Hepatocyte (in vitro differentiated cells): ENCODE measurements at regions not wholly inside any gene's neighbourhood (a gene's known extent, or its start where the extent isn't known, plus 50 kb on each side); places are given as distances from the start of the nearest gene placed in this dataset.

Experiments used
- DNase-seq: peaks from one replicate; pipeline ENCODE4 v3.0.0-alpha.2; 2016; ENCODE audit warnings: low spot score
- H2AFZ ChIP-seq: fragments of 200-600 bp; sonication (generic); 2 replicates; pipeline ENCODE4 v1.6.0; 2016; ENCODE audit warnings: antibody characterized with exemption, mild to moderate bottlenecking
- H3K27ac ChIP-seq: fragments of 200-600 bp; sonication (generic); 2 replicates; pipeline ENCODE4 v1.5.1; 2016; ENCODE audit warnings: mild to moderate bottlenecking
- H3K27me3 ChIP-seq: fragments of 200-600 bp; sonication (generic); 2 replicates; pipeline ENCODE4 v1.6.1; 2016
- H3K36me3 ChIP-seq: fragments of 200-600 bp; sonication (generic); replicated peaks from 2 replicates; pipeline ENCODE4 v1.5.1; 2016; ENCODE audit warnings: low read depth; ENCODE audit not compliant: insufficient read depth
- H3K4me1 ChIP-seq: fragments of 200-600 bp; sonication (generic); 2 replicates; pipeline ENCODE4 v1.5.1; 2016; ENCODE audit warnings: mild to moderate bottlenecking, moderate library complexity; ENCODE audit not compliant: insufficient read depth
- H3K4me2 ChIP-seq: fragments of 200-600 bp; sonication (generic); 2 replicates; pipeline ENCODE4 v1.6.0; 2016
- H3K4me3 ChIP-seq: fragments of 200-600 bp; sonication (generic); 2 replicates; pipeline ENCODE4 v1.5.1; 2016; ENCODE audit warnings: mild to moderate bottlenecking
- H3K79me2 ChIP-seq: fragments of 200-600 bp; sonication (generic); 2 replicates; pipeline ENCODE4 v1.6.0; 2017; ENCODE audit warnings: mild to moderate bottlenecking
- H3K9me2 ChIP-seq: fragments of 200-600 bp; sonication (generic); replicated peaks from 2 replicates; pipeline ENCODE4 v1.6.0; 2017; ENCODE audit warnings: mild to moderate bottlenecking; ENCODE audit not compliant: insufficient read depth
- H3K9me3 ChIP-seq: fragments of 200-600 bp; sonication (generic); 2 replicates; pipeline ENCODE4 v1.5.1; 2016; ENCODE audit warnings: low read depth, mild to moderate bottlenecking
- H4K20me1 ChIP-seq: fragments of 200-600 bp; sonication (generic); 2 replicates; pipeline ENCODE4 v1.6.0; 2016; ENCODE audit warnings: mild to moderate bottlenecking; ENCODE audit not compliant: insufficient read depth, poor library complexity, severe bottlenecking
- CTCF ChIP-seq: fragments of 200-600 bp; sonication (generic); IDR thresholded peaks from 2 replicates; pipeline ENCODE4 v1.5.1; 2016; ENCODE audit warnings: antibody characterized with exemption, mild to moderate bottlenecking; ENCODE audit not compliant: poor library complexity
- EZH2 ChIP-seq: fragments of 200-600 bp; sonication (generic); IDR thresholded peaks from 2 replicates; pipeline ENCODE4 v1.6.1; 2016; ENCODE audit warnings: antibody characterized with exemption, mild to moderate bottlenecking, borderline replicate concordance
- EZH2phosphoT487 ChIP-seq: fragments of 200-600 bp; sonication (generic); IDR thresholded peaks from one replicate; pipeline ENCODE4 v1.6.1; 2018; ENCODE audit warnings: antibody characterized with exemption, mild to moderate bottlenecking, low read depth, moderate library complexity; ENCODE audit not compliant: unreplicated experiment, severe bottlenecking
- WGBS: methylation state at CpG from one replicate; pipeline ENCODE4 v1.1.6; 2016; ENCODE audit warnings: low lambda C conversion rate; ENCODE audit errors: missing lambda C conversion rate; 5-methylcytosine and 5-hydroxymethylcytosine counted together

GRCh38 chr2:173808718-173809117, 156.5 kb downstream of the SP3 start:
- Histone ChIP-seq H3K27me3 (no peaks in the 10 kb centered on the region), H2AFZ (no peak overlapping the region), H4K20me1 (no peaks in the 10 kb centered on the region), H3K4me2 (no peak overlapping the region), H3K4me3 (no peak overlapping the region), H3K36me3 (no peaks in the 10 kb centered on the region), H3K4me1 (no peaks in the 10 kb centered on the region), H3K79me2 (no peaks in the 10 kb centered on the region), H3K9me3 (no peaks in the 10 kb centered on the region), H3K9me2 (no peaks in the 10 kb centered on the region), H3K27ac (no peak overlapping the region)
- no peak for DNase-seq
- TF ChIP-seq CTCF (no peak), EZH2 (no peak), EZH2phosphoT487 (no peak)
- WGBS = 100% methylated on average over 2 of the region's 2 CpGs

GRCh38 chr2:173812321-173812720, 152.9 kb downstream of the SP3 start:
- no peaks in the 10 kb centered on the region for H3K9me3 ChIP-seq
- TF ChIP-seq EZH2phosphoT487 (no peak), CTCF (no peak), EZH2 (no peak)
- H3K36me3 ChIP-seq = no peaks in the 10 kb centered on the region
- H3K4me3 ChIP-seq = no peak overlapping the region
- no peaks in the 10 kb centered on the region for H3K9me2 ChIP-seq
- no peaks in the 10 kb centered on the region for H4K20me1 ChIP-seq
- no peak overlapping the region for H2AFZ ChIP-seq
- no peaks in the 10 kb centered on the region for H3K79me2 ChIP-seq
- no peak overlapping the region for H3K4me2 ChIP-seq
- no peaks in the 10 kb centered on the region for H3K4me1 ChIP-seq
- no peaks in the 10 kb centered on the region for H3K27me3 ChIP-seq
- DNase-seq = no peak
- 86% methylated on average over 1 of the region's 1 CpG for WGBS
- H3K27ac ChIP-seq = no peak overlapping the region

GRCh38 chr2:173814306-173814705, 150.9 kb downstream of the SP3 start:
- Histone ChIP-seq H3K27me3 (no peaks in the 10 kb centered on the region), H3K9me2 (no peaks in the 10 kb centered on the region), H3K36me3 (no peaks in the 10 kb centered on the region), H3K9me3 (no peaks in the 10 kb centered on the region), H3K4me2 (no peak overlapping the region), H3K79me2 (no peaks in the 10 kb centered on the region), H2AFZ (no peak overlapping the region), H3K4me3 (no peak overlapping the region), H3K27ac (no peak overlapping the region), H4K20me1 (no peaks in the 10 kb centered on the region), H3K4me1 (no peaks in the 10 kb centered on the region)
- WGBS = 90% methylated on average over 3 of the region's 3 CpGs
- no peak for DNase-seq
- no peak for TF ChIP-seq EZH2phosphoT487
- TF ChIP-seq EZH2 = no peak
- TF ChIP-seq CTCF = no peak

GRCh38 chr2:173815772-173816171, 149.4 kb downstream of the SP3 start:
- Histone ChIP-seq H3K4me3 (no peak overlapping the region), H3K9me3 (no peaks in the 10 kb centered on the region), H3K36me3 (no peaks in the 10 kb centered on the region), H4K20me1 (no peaks in the 10 kb centered on the region), H3K4me2 (no peak overlapping the region), H3K79me2 (no peaks in the 10 kb centered on the region), H3K4me1 (no peaks in the 10 kb centered on the region), H2AFZ (no peak overlapping the region), H3K27ac (no peak overlapping the region), H3K27me3 (no peaks in the 10 kb centered on the region), H3K9me2 (no peaks in the 10 kb centered on the region)
- no peak for DNase-seq
- TF ChIP-seq CTCF = no peak
- TF ChIP-seq EZH2 = no peak
- no peak for TF ChIP-seq EZH2phosphoT487
- 66% methylated on average over 5 of the region's 5 CpGs for WGBS
